ENCODE measurements at regions not wholly inside any gene's neighbourhood (a gene's known extent, or its start where the extent isn't known, plus 50 kb on each side); places are given as distances from the start of the nearest gene placed in this dataset.

GRCh38 chr10:78879621-78880020, 189.1 kb upstream of the ZMIZ1 start:
- DNase-seq (ENCODE audit: low spot score) = no peak

GRCh38 chr10:78886129-78886528, 182.6 kb upstream of the ZMIZ1 start:
- no peak for DNase-seq (ENCODE audit: low spot score)

GRCh38 chr10:78889536-78890063, 179.2 kb upstream of the ZMIZ1 start:
- no peak for DNase-seq (ENCODE audit: low spot score)

DNA sequence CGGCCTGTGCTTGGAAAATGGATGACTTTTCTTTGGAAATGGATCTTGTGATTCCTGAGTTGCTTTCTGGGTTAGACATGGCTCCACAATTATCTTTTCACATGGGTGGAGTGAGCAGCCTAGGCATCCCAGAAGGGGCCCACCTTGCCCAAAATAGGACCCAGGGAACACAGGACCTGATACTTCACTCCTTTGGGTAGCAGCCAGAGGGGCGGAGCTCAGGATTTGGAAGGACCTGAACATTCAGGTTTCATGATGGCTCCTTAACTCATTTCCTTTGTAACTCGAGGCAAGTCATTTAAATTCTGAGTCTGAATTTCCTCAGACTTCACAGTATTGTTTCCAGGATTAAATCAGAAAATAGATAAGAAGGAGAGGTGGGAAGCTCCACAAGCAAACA, 178.3 kb upstream of the ZMIZ1 start:
- DNase-seq (ENCODE audit: low spot score) = no peak

DNA sequence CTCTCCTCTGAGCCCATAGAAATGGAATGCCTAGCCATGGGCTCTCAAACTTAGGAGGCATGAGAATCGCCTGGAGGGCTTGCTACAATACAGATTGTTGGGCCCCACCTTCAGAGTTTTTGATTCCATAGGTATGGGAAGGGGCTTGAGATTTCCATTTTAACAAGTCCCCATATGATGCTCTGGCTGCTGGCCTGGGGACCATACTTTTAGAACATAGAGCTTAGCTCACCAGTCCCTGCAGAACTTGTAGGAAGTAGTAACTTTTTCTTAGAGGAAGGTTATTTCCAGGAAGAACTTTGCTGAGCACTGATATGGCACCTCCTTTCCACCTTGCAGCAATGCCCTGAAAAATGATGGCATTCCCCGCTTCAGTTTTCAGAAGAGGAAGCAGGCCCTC, 177.0 kb upstream of the ZMIZ1 start:
- no peak for DNase-seq (ENCODE audit: low spot score)

DNA sequence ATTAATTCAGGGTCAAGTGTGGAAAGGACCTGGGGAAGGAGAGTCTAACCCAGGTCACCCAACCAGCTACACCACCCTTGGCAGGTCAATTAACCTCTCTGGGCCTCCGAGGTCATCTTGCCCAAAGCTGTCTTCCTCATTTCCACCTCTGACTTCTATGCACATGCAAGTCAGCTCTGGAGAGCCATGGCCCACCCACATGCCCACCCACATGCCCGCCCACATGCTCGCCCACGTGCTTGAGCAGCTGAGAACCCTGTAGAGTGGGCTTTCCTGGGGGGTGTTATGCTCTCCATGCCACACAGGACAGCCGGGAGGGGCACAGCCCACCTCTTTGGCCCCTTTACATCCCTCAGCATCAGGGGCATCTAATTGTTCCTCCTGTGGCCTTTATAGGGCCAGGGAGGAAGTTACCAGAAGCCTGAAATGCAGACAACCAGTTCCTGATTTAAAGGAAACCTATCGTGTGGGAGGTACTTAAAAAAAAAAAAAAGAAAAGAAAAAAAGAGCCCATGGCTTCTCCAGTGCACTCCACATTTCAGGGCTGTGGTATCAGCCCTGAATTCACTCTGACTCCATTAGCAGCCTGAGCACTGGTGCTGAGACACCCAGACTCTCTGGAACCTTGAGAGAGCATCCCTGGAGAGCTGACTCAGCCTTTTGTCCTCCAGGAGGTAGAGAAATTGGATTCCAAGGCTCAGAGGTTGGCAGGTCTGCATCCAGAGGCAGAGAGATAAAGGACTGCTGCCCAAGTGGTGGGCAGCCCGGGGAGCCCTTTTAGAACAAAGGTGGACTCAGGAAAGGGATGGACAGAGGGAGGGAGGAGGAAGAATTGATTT, 176.2 kb upstream of the ZMIZ1 start:
- DNase-seq (ENCODE audit: low spot score) = no peak

DNA sequence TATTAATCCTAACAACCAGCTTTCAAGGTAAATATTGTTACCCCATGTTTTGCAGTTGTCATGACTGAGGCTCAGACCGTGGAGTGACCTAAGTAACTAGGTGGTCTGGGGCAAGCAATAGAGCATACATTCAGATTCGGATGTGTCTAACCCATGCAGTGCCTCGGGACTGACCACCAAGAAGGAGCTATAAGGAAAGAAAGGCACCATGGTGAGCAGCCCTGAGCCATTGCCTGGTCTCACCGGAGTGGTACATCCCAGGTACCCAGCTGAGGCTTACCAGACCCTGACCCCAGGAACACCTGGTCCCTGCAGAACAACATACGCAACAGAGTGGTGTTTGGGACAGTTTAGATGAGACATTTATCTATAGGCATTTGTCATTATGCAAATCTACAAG, 175.5 kb upstream of the ZMIZ1 start:
- DNase-seq (ENCODE audit: low spot score) = no peak

DNA sequence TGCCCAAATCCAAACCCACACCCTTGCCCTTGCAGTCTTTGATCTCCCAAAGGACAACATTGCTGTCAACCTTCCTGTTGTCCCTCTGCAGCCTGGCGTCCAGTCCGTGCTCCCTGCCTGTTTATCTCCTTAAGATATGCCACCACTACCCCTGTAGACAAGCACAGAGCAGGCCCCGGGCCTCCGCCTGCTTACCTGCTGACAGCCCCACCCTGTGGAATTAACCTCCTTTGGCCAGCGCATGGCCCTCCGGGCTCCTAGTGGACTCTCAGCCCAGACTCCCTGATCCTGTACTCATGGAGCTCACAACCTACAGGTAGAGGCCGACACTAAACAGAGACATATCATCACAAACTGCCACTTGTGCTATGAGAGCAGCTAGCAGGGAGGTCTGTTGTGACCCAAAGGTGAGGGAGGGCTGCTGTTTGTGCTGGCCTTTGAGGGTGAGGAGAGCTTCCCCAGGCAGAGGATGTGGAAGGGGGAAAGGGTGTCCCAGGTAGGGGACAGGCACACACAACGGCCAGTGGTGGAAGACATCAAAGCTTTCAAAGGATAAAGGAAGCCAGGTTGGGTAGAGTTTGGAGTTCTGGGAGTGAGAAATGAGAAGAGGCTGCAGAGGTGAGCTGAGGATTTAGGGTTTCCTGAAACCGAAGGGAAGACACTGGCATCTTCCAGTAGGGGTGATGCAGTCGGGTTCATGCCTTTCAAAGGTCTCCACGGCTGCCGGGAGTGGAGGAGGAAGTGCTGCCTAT, 174.5 kb upstream of the ZMIZ1 start:
- DNase-seq (ENCODE audit: low spot score) = no peak

GRCh38 chr10:78894841-78895195, 173.9 kb upstream of the ZMIZ1 start:
- DNase-seq (ENCODE audit: low spot score) = no peak

GRCh38 chr10:78895469-78895868, 173.3 kb upstream of the ZMIZ1 start:
- no peak for DNase-seq (ENCODE audit: low spot score)

GRCh38 chr10:78896159-78896928, 172.4 kb upstream of the ZMIZ1 start:
- DNase-seq (ENCODE audit: low spot score) = no peak

DNA sequence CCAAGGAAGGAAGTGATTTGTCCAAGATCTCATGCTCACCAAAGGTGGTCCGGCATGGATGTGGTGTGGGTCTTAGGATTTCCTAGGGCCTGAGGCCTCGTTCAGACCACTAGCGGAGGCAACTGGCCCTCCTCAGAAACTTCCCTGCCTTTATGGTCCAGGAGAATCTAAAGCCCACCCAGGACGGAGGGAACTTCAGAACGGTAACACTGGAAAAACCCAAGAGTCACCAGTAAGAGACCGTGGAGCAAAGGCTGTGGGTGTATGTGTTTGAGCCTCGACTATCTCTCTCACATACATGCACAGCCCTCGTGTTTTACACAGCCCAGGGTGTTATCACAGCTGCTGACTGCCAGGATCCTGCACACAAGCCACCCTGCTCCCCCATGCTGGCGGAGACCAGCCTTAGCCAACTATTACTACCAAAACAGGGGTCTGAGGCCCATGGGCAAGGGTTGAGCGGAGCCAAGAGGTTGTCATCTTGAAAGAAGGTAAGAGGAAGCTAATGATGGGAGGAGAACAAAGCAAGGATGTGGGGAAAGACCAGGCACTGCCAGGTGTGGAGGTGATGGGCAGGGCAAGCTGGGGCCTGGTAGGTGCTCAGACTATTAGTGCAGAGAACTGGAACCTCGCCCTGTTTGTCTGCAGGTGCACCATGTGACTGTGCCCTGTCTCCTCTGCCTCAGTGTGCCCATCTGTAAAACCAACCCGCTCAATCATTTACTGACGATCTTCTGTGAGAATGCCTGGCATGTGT, 170.2 kb upstream of the ZMIZ1 start:
- no peak for DNase-seq (ENCODE audit: low spot score)

DNA sequence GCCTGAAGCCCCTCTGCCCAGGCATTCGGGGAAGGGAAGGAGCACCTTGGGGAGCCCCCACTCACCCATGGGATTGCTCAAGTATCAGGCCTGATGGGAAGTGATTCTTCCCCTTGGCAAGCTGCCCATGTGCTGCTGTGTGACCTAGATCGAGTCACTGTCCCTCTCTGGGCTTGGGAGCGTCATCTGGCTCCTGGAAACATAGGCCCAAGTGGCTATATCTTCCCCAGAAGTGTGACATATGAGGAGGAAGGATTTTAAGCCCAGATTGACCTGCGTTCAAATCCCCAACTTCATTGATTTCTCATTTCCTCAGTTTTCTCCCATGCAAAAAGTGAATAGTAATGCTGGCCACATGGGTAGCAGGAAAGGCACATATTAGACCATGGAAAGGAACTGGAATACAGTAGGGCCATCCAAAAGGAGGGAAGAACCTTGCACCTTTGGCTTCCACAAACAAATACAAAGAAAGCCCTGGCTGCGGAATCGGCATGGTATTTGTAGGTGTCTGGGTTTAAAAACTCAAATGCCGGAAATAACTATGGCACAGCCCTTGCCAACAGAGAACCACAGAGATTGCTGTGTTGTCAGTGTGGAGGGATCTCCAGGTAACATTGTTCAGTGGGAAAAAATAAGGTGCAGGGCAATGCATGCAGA, 169.5 kb upstream of the ZMIZ1 start:
- DNase-seq (ENCODE audit: low spot score) = no peak

GRCh38 chr10:78899996-78900714, 168.6 kb upstream of the ZMIZ1 start:
- no peak for DNase-seq (ENCODE audit: low spot score)

DNA sequence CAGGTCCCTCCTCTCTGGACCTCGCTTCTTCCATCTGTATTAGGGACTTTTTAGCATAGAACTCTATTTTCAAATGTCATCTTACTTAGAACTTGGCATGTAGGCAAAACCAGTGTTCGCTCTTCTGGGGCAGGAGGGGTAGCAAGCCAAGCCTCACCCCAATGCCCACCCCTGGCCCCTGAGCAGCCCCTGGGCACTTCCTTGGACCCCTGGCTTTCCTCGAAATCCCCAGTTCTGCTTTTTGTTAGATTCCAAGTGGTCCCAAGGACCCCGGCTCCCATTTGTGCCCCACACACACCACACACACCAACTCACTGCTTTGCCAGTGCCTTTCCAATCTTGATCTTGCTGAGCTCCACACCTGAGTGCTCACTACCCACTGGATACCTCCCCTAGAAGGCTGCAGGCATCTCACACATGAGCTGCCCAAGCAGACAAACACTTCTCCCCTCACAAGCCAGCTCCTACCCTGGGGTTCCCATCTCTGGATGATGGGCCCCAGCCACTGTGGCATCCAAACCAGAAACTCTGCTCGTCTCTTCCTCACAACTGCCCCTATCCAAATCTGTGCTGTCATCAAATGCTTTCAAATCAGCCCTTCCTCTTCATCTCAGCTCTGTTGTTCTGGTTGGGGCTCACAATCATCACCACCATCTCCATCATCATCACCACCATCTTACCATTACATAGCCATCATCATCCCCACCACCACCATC, 167.9 kb upstream of the ZMIZ1 start:
- DNase-seq (ENCODE audit: low spot score) = no peak

DNA sequence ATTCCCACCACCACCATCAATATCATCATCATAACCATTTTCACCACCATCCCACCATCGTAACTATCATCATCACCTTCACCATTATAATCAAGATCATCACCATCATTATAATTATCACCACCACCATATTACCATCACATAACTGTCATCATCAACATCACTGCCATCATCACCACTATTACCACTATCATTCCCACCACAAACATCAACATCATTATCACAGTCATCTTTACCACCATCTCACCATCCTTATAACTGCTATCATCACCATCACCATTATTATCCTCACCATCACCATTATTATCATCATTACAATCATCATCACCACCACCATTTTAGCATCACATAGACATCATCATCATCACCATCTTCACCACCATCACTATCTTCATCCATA, 167.1 kb upstream of the ZMIZ1 start:
- no peak for DNase-seq (ENCODE audit: low spot score)

DNA sequence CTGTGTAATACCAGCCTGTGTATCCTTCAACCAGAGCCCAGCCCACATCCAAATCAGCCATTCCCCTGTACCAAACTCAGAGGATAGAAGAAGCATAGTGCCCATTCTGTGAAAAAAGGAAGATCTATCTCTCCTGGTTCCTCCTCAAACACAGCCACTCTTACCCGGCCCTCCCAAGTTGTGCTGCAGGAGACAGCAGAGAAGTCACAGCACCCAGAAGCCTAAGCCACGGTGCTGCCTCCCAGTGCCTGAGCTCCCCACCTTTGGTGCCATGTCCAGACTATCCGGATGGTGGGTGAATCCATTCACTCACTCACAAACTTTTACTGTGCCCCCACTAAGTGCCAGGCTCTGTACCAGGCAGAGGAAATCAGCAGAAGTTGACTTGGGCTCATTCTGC, 166.0 kb upstream of the ZMIZ1 start:
- DNase-seq (ENCODE audit: low spot score) = no peak

DNA sequence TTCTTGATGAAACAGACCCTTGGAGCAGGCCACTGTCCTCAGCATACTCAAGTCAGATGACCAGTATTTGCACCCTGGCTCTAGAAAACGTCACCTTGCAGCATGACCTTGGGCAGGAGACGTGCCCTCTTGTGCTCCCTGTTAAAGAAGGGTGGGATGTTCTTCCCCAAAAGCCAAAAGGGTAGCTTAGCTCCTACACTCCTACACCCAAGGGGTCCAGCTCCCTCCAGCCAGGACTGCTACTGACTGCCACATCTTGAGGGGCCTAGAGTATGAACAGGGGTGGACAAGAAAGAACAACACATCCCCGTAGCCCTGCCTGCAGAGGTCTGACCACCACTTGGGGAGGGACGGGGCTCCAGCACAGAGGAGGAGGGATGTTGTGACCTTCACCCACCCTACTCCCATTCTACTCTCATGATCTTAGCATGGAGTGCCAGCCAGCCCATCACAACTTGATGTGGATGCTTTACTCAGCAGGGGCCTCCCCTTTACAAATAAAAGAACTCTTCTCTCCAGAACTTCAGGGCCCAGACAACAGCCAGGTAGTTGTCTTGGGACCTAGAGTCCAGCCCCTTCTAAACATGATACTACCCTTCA, 165.3 kb upstream of the ZMIZ1 start:
- DNase-seq (ENCODE audit: low spot score) = no peak

- DNase-seq (ENCODE audit: low spot score) = no peak
Observed at GRCh38 chr10:78904196-78904595, 164.6 kb upstream of the ZMIZ1 start.

Data from RKO (cell line).